Neural progenitor cell (in vitro differentiated cells): ENCODE measurements at regions not wholly inside any gene's neighbourhood (a gene's known extent, or its start where the extent isn't known, plus 50 kb on each side); places are given as distances from the start of the nearest gene placed in this dataset.

ENCODE experiments used
- EZH2 ChIP-seq: fragments of 200-600 bp; sonication (generic); IDR thresholded peaks from 2 replicates; pipeline ENCODE4 v1.6.1; 2017; ENCODE audit warnings: antibody characterized with exemption, mild to moderate bottlenecking, moderate library complexity
- EZH2phosphoT487 ChIP-seq: fragments of 200-600 bp; sonication (generic); IDR thresholded peaks from 2 replicates; pipeline ENCODE4 v1.6.1; 2017; ENCODE audit warnings: antibody characterized with exemption
- TF ChIP-seq, protein P1 (sequence below): fragments of 200-600 bp; sonication (generic); IDR thresholded peaks from 2 replicates; pipeline ENCODE4 v1.5.1; 2017; ENCODE audit warnings: antibody characterized with exemption, mild to moderate bottlenecking

DNA sequence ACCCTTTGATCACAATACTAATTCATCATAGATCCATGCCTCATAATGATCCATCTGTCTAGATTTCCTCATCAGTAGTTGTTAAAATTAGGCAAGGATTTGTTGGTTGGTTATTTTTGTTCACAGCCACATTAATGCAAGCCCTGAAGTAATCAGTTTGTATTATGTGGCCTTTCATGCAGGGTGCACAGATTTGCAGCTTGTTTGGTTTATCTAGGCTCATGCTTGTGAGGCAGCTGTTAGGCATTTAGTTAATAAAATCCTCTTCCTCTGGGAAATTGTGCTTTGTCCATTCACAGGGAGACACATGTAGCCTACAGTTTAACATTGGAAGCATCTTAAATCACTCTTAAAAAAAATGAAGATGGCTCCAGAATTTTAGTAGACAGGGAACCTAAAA is 162.8 kb upstream of the ZNF385D start:
- TF ChIP-seq, protein P1, sequence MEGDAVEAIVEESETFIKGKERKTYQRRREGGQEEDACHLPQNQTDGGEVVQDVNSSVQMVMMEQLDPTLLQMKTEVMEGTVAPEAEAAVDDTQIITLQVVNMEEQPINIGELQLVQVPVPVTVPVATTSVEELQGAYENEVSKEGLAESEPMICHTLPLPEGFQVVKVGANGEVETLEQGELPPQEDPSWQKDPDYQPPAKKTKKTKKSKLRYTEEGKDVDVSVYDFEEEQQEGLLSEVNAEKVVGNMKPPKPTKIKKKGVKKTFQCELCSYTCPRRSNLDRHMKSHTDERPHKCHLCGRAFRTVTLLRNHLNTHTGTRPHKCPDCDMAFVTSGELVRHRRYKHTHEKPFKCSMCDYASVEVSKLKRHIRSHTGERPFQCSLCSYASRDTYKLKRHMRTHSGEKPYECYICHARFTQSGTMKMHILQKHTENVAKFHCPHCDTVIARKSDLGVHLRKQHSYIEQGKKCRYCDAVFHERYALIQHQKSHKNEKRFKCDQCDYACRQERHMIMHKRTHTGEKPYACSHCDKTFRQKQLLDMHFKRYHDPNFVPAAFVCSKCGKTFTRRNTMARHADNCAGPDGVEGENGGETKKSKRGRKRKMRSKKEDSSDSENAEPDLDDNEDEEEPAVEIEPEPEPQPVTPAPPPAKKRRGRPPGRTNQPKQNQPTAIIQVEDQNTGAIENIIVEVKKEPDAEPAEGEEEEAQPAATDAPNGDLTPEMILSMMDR: no peak
- TF ChIP-seq EZH2: no peak
- TF ChIP-seq EZH2phosphoT487: no peak
